ENCODE measurements at regions not wholly inside any gene's neighbourhood (a gene's known extent, or its start where the extent isn't known, plus 50 kb on each side); places are given as distances from the start of the nearest gene placed in this dataset.

GRCh38 chr5:155978850-155979249, 348.1 kb upstream of the SGCD start:
- no peak for DNase-seq (ENCODE audit: low spot score)

- no peak for DNase-seq (ENCODE audit: low spot score)
These were observed 344.6 kb upstream of the SGCD start for GRCh38 chr5:155982354-155982753.

GRCh38 chr5:155983954-155984353, 343.0 kb upstream of the SGCD start:
- DNase-seq (ENCODE audit: low spot score): no peak

- no peak for DNase-seq (ENCODE audit: low spot score)
These were observed 339.6 kb upstream of the SGCD start for GRCh38 chr5:155987265-155987810.

- DNase-seq (ENCODE audit: low spot score): no peak
These were observed 337.1 kb upstream of the SGCD start for GRCh38 chr5:155989879-155990278.

GRCh38 chr5:155996123-155996522, 330.8 kb upstream of the SGCD start:
- DNase-seq (ENCODE audit: low spot score): no peak

- DNase-seq (ENCODE audit: low spot score): no peak
These were observed 328.7 kb upstream of the SGCD start for GRCh38 chr5:155998257-155998656.

GRCh38 chr5:156000115-156000514, 326.8 kb upstream of the SGCD start:
- no peak for DNase-seq (ENCODE audit: low spot score)

- DNase-seq (ENCODE audit: low spot score): no peak
These were observed 322.2 kb upstream of the SGCD start for GRCh38 chr5:156004754-156005153.

- DNase-seq (ENCODE audit: low spot score): no peak
These were observed 320.8 kb upstream of the SGCD start for GRCh38 chr5:156006026-156006647.

- no peak for DNase-seq (ENCODE audit: low spot score)
These were observed 318.1 kb upstream of the SGCD start for GRCh38 chr5:156008844-156009243.

- DNase-seq (ENCODE audit: low spot score): no peak
These were observed 317.4 kb upstream of the SGCD start for GRCh38 chr5:156009583-156009982.

GRCh38 chr5:156015137-156015536, 311.8 kb upstream of the SGCD start:
- no peak for DNase-seq (ENCODE audit: low spot score)

GRCh38 chr5:156019130-156019529, 307.8 kb upstream of the SGCD start:
- no peak for DNase-seq (ENCODE audit: low spot score)

- no peak for DNase-seq (ENCODE audit: low spot score)
These were observed 307.3 kb upstream of the SGCD start for GRCh38 chr5:156019571-156020180.

GRCh38 chr5:156020647-156021046, 306.3 kb upstream of the SGCD start:
- DNase-seq (ENCODE audit: low spot score): no peak

GRCh38 chr5:156021866-156022265, 305.1 kb upstream of the SGCD start:
- DNase-seq (ENCODE audit: low spot score): no peak

GRCh38 chr5:156025656-156026055, 301.3 kb upstream of the SGCD start:
- no peak for DNase-seq (ENCODE audit: low spot score)

GRCh38 chr5:156031181-156031580, 295.8 kb upstream of the SGCD start:
- DNase-seq (ENCODE audit: low spot score): no peak

GRCh38 chr5:156036640-156037039, 290.3 kb upstream of the SGCD start:
- DNase-seq (ENCODE audit: low spot score): no peak

GRCh38 chr5:156037151-156037909, 289.6 kb upstream of the SGCD start:
- DNase-seq (ENCODE audit: low spot score): no peak

GRCh38 chr5:156042726-156043125, 284.2 kb upstream of the SGCD start:
- no peak for DNase-seq (ENCODE audit: low spot score)

- DNase-seq (ENCODE audit: low spot score): no peak
These were observed 283.6 kb upstream of the SGCD start for GRCh38 chr5:156043351-156043750.
